Endothelial cell of umbilical vein (primary cell): ENCODE measurements at regions not wholly inside any gene's neighbourhood (a gene's known extent, or its start where the extent isn't known, plus 50 kb on each side); places are given as distances from the start of the nearest gene placed in this dataset.

Experiments used
- BruUV-seq: library from RNA; stranded (reverse); fragments of 400-500 nt; replicated peaks from 2 replicates; lab custom pipeline; 2021; lab: Mats Ljungman, UMichigan
- CTCF ChIA-PET: fragments of 300-600, 350-600 bp; sonication (Branson Sonifier 250); formaldehyde crosslinking; loops from one replicate; lab custom pipeline; 2021; ENCODE audit warnings: antibody characterized with exemption, inconsistent platforms; lab: Charles Lee
- POLR2A ChIA-PET: fragments of 300-600, 350-600 bp; sonication (Branson Sonifier 250); formaldehyde crosslinking; loops from one replicate; lab custom pipeline; 2021; ENCODE audit warnings: antibody characterized with exemption, inconsistent platforms; lab: Charles Lee
- DNase-seq: peaks from one replicate; pipeline ENCODE4 v3.0.0-alpha.2; 2011; ENCODE audit warnings: low read depth, low spot score
- FAIRE-seq: peaks from 2 replicates; lab custom pipeline; 2011; peaks lifted over from hg19 to GRCh38; lab: Jason Lieb, UNC
- H2AFZ ChIP-seq: 2 replicates; pipeline ENCODE4 v1.6.0; 2012; ENCODE audit warnings: low read depth, low read length, control low read depth, inconsistent platforms
- H3K27ac ChIP-seq: 2 replicates; pipeline ENCODE4 v1.5.1; 2011; ENCODE audit warnings: low read depth, mild to moderate bottlenecking, control low read depth, low read length, moderate library complexity; ENCODE audit not compliant: insufficient read depth
- H3K27me3 ChIP-seq, 2 experiments: 2 replicates each; pipeline versions ENCODE4 v1.6.0 to v1.6.1; 2011; ENCODE audit warnings: low read length in 2 of 2, mixed read lengths in 1 of 2; ENCODE audit not compliant: control insufficient read depth in 2 of 2, insufficient read depth in 2 of 2
- H3K36me3 ChIP-seq, 2 experiments: 2 replicates in 1 of 2; 3 replicates in 1 of 2; pipeline ENCODE4 v1.5.1; 2011; ENCODE audit warnings: low read length in 2 of 2, mild to moderate bottlenecking in 1 of 2, moderate library complexity in 1 of 2; ENCODE audit not compliant: control insufficient read depth in 2 of 2, insufficient read depth in 2 of 2; ENCODE audit errors: extremely low read depth in 1 of 2
- H3K4me1 ChIP-seq: 3 replicates; pipeline ENCODE4 v1.5.1; 2011; ENCODE audit warnings: mild to moderate bottlenecking, low read length; ENCODE audit not compliant: control insufficient read depth, insufficient read depth; ENCODE audit errors: extremely low read depth
- H3K4me2 ChIP-seq: 2 replicates; pipeline ENCODE4 v1.6.1; 2011; ENCODE audit warnings: low read length, control low read depth, mixed read lengths; ENCODE audit not compliant: insufficient read depth
- H3K4me3 ChIP-seq, 3 experiments: fragments of 200-600 bp in 1 of 3; sonication (generic), shearing (Covaris generic) in 1 of 3; replicated peaks in 1 of 3; 2 replicates each; pipeline ENCODE4 v1.5.1; 2011 to 2016; ENCODE audit warnings: control low read depth in 3 of 3, low read length in 3 of 3, mild to moderate bottlenecking in 2 of 3, inconsistent platforms in 1 of 3, low read depth in 1 of 3, moderate library complexity in 1 of 3; ENCODE audit not compliant: insufficient read depth in 1 of 3
- H3K79me2 ChIP-seq: 2 replicates; pipeline ENCODE4 v1.6.0; 2012; ENCODE audit warnings: low read length, inconsistent platforms; ENCODE audit not compliant: control insufficient read depth, insufficient read depth
- H3K9ac ChIP-seq: replicated peaks from 2 replicates; pipeline ENCODE3; 2011; ENCODE audit warnings: low read length, control low read depth; ENCODE audit not compliant: insufficient read depth; ENCODE audit errors: extremely low read depth
- H3K9me1 ChIP-seq: replicated peaks from 3 replicates; pipeline ENCODE4 v1.6.0; 2011; ENCODE audit warnings: mild to moderate bottlenecking, low read length; ENCODE audit not compliant: control insufficient read depth, insufficient read depth; ENCODE audit errors: extremely low read depth
- H3K9me3 ChIP-seq: replicated peaks from 2 replicates; pipeline ENCODE4 v1.5.1; 2012; ENCODE audit warnings: low read length, inconsistent platforms; ENCODE audit not compliant: control insufficient read depth, insufficient read depth
- H4K20me1 ChIP-seq: replicated peaks from 2 replicates; pipeline ENCODE3; 2011; ENCODE audit warnings: mild to moderate bottlenecking, low read length; ENCODE audit not compliant: control insufficient read depth, insufficient read depth; ENCODE audit errors: extremely low read depth
- CTCF ChIP-seq, 2 donors: IDR thresholded peaks; 1 replicate in 1 of 2; 2 replicates in 1 of 2; pipeline ENCODE4 v1.5.1; 2011; ENCODE audit warnings: low read length in 2 of 2, mild to moderate bottlenecking in 2 of 2, moderate library complexity in 2 of 2, control low read depth in 1 of 2, inconsistent platforms in 1 of 2, low read depth in 1 of 2; ENCODE audit not compliant: insufficient read depth in 1 of 2; ENCODE audit errors: extremely low read depth in 1 of 2
- EZH2 ChIP-seq: IDR thresholded peaks from 2 replicates; pipeline ENCODE4 v1.6.1; 2012; ENCODE audit warnings: borderline replicate concordance, low read depth, mild to moderate bottlenecking, moderate library complexity, low read length, inconsistent platforms; ENCODE audit not compliant: severe bottlenecking
- FOS ChIP-seq: IDR thresholded peaks from 2 replicates; pipeline ENCODE4 v1.6.1; 2011; ENCODE audit warnings: mild to moderate bottlenecking, low read length, moderate library complexity, borderline replicate concordance; ENCODE audit not compliant: insufficient read depth
- GATA2 ChIP-seq: IDR thresholded peaks from 2 replicates; pipeline ENCODE4 v1.7.0; 2011; ENCODE audit warnings: low read depth, mild to moderate bottlenecking, moderate library complexity, mixed read lengths, low read length; ENCODE audit not compliant: insufficient read length, insufficient read depth
- JUN ChIP-seq: IDR thresholded peaks from 2 replicates; pipeline ENCODE4 v1.6.1; 2011; ENCODE audit warnings: borderline replicate concordance, low read depth; ENCODE audit not compliant: insufficient read length, insufficient read depth
- MAX ChIP-seq: IDR thresholded peaks from 2 replicates; pipeline ENCODE4 v1.6.1; 2011; ENCODE audit not compliant: insufficient read depth, insufficient read length
- MYC ChIP-seq: IDR thresholded peaks from one replicate; pipeline ENCODE4 v1.6.1; 2011; ENCODE audit warnings: mild to moderate bottlenecking, low read depth, low read length
- POLR2A ChIP-seq: IDR thresholded peaks from 2 replicates; pipeline ENCODE4 v1.6.1; 2012; ENCODE audit warnings: low read depth, mild to moderate bottlenecking, control low read depth, low read length
- POLR2AphosphoS5 ChIP-seq: IDR thresholded peaks from 2 replicates; pipeline ENCODE4 v1.6.1; 2012; ENCODE audit warnings: low read depth, mild to moderate bottlenecking, control low read depth, low read length, moderate library complexity; ENCODE audit not compliant: insufficient read depth
- dilution Hi-C: fragments of 300-500 bp; cut with MboI; formaldehyde crosslinking; loops from one replicate; pipeline ENCODE4 v1.15.0; 2019; ENCODE audit warnings: low sequenced_read_pairs; ENCODE audit not compliant: extremely low pct_ligation_motif_present
- intact Hi-C: fragments of 100-400 bp; cut with micrococcal nuclease; formaldehyde crosslinking; loops from one replicate; pipeline ENCODE4 v1.10.0; 2022

- H3K4me2 ChIP-seq, result no peak overlapping the region
- dilution Hi-C loops (no loop called here), intact Hi-C loops (no loop called here)
- no TSS peak for BruUV-seq
- TF ChIP-seq GATA2, result no peak
- no peak for TF ChIP-seq MAX
- no peak for TF ChIP-seq MYC
- TF ChIP-seq EZH2, result no peak
- no peak for TF ChIP-seq JUN
- no peak for TF ChIP-seq POLR2AphosphoS5
- TF ChIP-seq CTCF (IDR thresholded peaks at IDR 0.05; ENCODE audit: extremely low read depth in 1 of 2, insufficient read depth in 1 of 2, low read depth in 1 of 2, low read length in 2 of 2), result no peak
- no peak for TF ChIP-seq FOS
- TF ChIP-seq POLR2A, result no peak
- no peaks in the 10 kb centered on the region for H3K27me3 ChIP-seq
- no peaks in the 10 kb centered on the region for H3K79me2 ChIP-seq
- no peaks in the 10 kb centered on the region for H3K4me1 ChIP-seq
- ChIA-PET CTCF (no interaction called here), POLR2A (no interaction called here)
- no peaks in the 10 kb centered on the region for H3K36me3 ChIP-seq
- DNase-seq (no peak), FAIRE-seq (no peak)
- H2AFZ ChIP-seq, result no peak overlapping the region
- no peaks in the 10 kb centered on the region for H4K20me1 ChIP-seq
- no peaks in the 10 kb centered on the region for H3K9me1 ChIP-seq
- no peak overlapping the region for H3K27ac ChIP-seq
- no peak overlapping the region for H3K9ac ChIP-seq
- H3K4me3 ChIP-seq, result no peak overlapping the region
- H3K9me3 ChIP-seq, result no peaks in the 10 kb centered on the region
These were observed 119.7 kb upstream of the NRXN1 start for GRCh38 chr2:51151490-51152140.
